ENCODE measurements at regions not wholly inside any gene's neighbourhood (a gene's known extent, or its start where the extent isn't known, plus 50 kb on each side); places are given as distances from the start of the nearest gene placed in this dataset.

DNA sequence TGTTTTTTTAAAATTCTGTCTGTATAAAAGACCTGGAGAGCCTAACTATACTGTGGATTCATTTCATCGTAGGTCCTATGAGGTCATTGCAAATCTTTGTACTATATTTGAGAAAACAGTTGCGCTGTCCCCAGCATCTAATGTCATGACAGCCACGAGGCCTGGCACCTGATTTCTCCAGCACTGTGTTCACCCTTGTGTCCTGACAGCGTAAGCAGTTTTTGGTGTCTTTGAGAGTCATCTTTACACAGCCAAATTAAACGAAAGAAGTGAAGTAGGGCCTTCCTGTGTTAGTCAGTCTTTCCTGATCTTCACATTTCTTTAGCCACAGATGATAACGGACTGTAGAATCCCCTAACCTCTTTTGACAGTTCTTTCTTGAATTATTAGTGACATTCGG lies 70.6 kb upstream of the PHACTR2 start:
- Histone ChIP-seq H3K27me3 (ENCODE audit: low read depth) (no peaks in the 10 kb centered on the region), H3K36me3 (replicated peaks) (no peaks in the 10 kb centered on the region), H3K9me3 (no peaks in the 10 kb centered on the region), H3K4me1 (no peaks in the 10 kb centered on the region), H3K4me3 (no peak overlapping the region)
- no peak for DNase-seq (ENCODE audit: low spot score in 2 of 2)
- in situ Hi-C loops (cut with MboI; ENCODE audit: low sequenced_read_pairs): no loop called here

DNA sequence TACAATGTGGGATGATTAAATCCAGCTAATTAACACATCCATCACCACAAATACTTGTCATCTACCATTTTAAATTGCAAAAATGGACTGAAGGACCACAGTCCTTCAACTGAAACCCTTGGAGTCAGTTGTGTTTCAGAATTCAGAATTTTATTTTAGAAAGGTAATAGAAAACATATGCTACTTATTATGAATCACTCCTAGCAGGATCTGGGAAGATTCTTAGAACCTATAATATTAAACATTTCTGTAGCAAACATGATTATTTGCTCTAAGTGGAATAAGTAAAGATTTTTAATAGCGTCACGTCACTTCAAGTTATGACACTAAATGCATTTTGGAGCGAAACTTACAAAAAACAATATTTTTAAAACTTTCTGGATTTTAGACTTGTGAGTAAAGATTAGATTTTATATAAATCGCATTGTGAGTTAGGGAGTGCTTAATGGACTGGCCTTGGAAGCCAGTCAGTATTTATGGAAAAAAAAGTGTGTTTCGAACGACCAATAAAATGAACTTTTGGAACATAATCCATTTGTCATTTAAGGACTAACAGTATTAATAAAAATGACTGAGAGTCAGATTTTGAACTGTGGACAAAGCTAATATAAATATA lies 71.8 kb upstream of the PHACTR2 start:
- no peaks in the 10 kb centered on the region for H3K36me3 ChIP-seq (replicated peaks)
- in situ Hi-C loops (cut with MboI; ENCODE audit: low sequenced_read_pairs): no loop called here

DNA sequence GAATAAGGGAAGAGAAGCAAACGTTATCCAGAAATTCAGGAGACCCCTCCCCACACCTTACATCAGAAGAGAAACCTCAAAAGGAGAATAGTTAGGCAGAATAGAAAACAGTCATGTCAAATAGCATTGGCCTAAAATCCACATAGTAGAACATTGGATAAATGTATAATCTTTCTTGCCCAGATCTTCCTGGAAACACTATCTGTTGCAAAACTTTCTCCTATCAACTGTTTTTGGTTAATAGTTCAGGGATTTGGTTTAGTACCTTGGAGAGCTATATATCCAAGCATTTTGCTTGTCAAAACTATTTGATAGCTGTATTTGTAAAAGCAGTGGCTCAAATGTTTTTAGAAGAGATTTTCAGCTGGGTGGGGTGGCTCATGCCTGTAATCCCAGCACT lies 74.3 kb upstream of the PHACTR2 start:
- no peaks in the 10 kb centered on the region for H3K36me3 ChIP-seq (replicated peaks)
- no peaks in the 10 kb centered on the region for H3K9me3 ChIP-seq
- H3K27me3 ChIP-seq (ENCODE audit: low read depth): no peaks in the 10 kb centered on the region
- in situ Hi-C loops (cut with MboI; ENCODE audit: low sequenced_read_pairs): no loop called here
- no peak for DNase-seq (ENCODE audit: low spot score in 2 of 2)
- H3K4me3 ChIP-seq: no peak overlapping the region
- no peaks in the 10 kb centered on the region for H3K4me1 ChIP-seq

More for the DNA sequence above, 71.8 kb upstream of the PHACTR2 start:
- no peak for DNase-seq (ENCODE audit: low spot score in 2 of 2)
- H3K4me1 ChIP-seq: no peaks in the 10 kb centered on the region
- H3K9me3 ChIP-seq: no peaks in the 10 kb centered on the region
- no peaks in the 10 kb centered on the region for H3K27me3 ChIP-seq (ENCODE audit: low read depth)
- no peak overlapping the region for H3K4me3 ChIP-seq

DNA sequence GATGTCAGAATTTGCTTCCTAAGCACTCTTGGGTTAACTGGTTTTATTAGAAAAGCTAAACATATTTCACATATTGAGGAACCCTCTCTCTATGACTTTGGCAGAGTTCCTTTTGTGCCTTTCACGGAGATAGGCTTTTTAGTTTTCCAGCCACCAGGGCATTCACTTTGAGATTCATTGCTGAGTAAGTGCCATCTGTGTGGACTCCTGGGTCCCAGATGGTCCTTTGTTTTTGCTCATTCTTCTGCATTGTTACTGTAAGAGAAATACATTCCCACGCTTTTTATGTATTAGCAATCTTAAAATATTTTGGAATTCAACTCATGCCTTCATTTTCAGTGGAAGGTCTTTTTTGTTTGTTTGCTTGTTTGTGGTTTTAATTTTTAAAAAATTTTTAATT lies 76.3 kb upstream of the PHACTR2 start:
- in situ Hi-C loops (cut with MboI; ENCODE audit: low sequenced_read_pairs): no loop called here
- H3K36me3 ChIP-seq (replicated peaks): no peaks in the 10 kb centered on the region
- no peak overlapping the region for H3K4me3 ChIP-seq
- DNase-seq (ENCODE audit: low spot score in 2 of 2): no peak
- no peaks in the 10 kb centered on the region for H3K27me3 ChIP-seq (ENCODE audit: low read depth)
- no peaks in the 10 kb centered on the region for H3K4me1 ChIP-seq
- no peaks in the 10 kb centered on the region for H3K9me3 ChIP-seq

- no peaks in the 10 kb centered on the region for H3K27me3 ChIP-seq (ENCODE audit: low read depth)
- no peak for DNase-seq (ENCODE audit: low spot score in 2 of 2)
- no peaks in the 10 kb centered on the region for H3K36me3 ChIP-seq (replicated peaks)
- no peak overlapping the region for H3K4me3 ChIP-seq
- H3K4me1 ChIP-seq: no peaks in the 10 kb centered on the region
- no peaks in the 10 kb centered on the region for H3K9me3 ChIP-seq
- in situ Hi-C loops (cut with MboI; ENCODE audit: low sequenced_read_pairs): no loop called here
Observed at GRCh38 chr6:143600821-143601220, 76.9 kb upstream of the PHACTR2 start.

- H3K27me3 ChIP-seq (ENCODE audit: low read depth): no peaks in the 10 kb centered on the region
- H3K9me3 ChIP-seq: no peaks in the 10 kb centered on the region
- DNase-seq (ENCODE audit: low spot score in 2 of 2): no peak
- no peaks in the 10 kb centered on the region for H3K4me1 ChIP-seq
- no peak overlapping the region for H3K4me3 ChIP-seq
- H3K36me3 ChIP-seq (replicated peaks): no peaks in the 10 kb centered on the region
- in situ Hi-C loops (cut with MboI; ENCODE audit: low sequenced_read_pairs): no loop called here
Observed at GRCh38 chr6:143598466-143599080, 79.2 kb upstream of the PHACTR2 start.

DNA sequence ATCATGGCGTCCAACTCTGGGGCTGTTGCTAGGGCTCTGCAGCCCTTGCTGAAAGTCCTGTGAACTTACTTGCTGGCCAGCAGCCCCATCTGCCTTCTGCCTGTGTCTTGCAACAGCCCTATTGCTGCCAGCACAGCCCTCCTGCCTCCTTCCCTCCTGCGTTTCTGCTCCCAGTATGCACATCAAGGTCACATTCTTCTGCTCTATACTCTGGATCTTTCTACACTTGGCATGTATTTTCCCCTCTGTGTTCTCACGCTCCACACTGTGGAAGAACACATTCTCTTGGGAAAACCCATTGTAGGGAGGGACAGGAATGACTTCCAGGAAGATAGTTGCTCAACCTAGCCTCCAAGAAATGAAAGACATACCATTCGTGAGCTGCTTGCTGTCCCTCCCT lies 80.9 kb upstream of the PHACTR2 start:
- Histone ChIP-seq H3K36me3 (replicated peaks) (no peaks in the 10 kb centered on the region), H3K4me1 (no peaks in the 10 kb centered on the region), H3K27me3 (ENCODE audit: low read depth) (no peaks in the 10 kb centered on the region), H3K9me3 (no peaks in the 10 kb centered on the region), H3K4me3 (no peak overlapping the region)
- in situ Hi-C loops (cut with MboI; ENCODE audit: low sequenced_read_pairs): no loop called here
- no peak for DNase-seq (ENCODE audit: low spot score in 2 of 2)

DNA sequence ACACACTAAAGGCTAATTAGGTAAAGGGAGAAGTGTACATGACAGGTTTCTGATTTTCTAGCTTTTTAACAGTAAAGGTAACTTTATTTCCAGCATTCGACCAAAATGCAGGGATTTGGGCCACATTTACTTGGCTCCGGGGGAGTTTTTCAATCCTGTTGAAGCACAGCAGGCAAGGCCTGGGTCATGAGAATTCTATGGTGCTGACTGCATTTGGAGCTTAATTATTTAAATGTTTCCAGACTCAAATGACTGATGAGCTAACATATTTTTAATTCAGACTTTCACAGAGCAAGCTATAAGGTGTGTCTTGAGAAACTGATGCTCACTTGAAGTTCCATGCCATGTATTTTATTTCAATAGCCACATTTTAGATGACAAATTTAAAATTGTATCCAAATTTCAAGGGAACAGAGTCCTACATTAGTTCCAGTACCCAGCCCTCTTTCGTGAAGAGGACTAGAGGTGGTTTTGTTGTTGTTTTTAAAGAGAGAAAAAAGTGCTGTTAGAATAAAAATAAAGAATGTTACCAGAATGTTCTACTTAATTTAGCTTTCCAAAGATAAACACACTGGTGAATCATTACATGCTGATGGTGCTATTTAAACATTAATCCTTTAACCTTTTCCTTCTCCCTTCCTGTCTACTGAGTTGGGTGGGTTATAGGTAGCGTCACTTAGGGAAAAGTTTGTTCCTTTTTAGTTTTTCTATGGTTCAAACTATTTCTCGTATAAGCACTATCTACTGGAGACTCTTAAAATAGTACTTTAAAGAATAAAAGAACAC lies 82.3 kb upstream of the PHACTR2 start:
- Histone ChIP-seq H3K4me1 (no peaks in the 10 kb centered on the region), H3K36me3 (replicated peaks) (no peaks in the 10 kb centered on the region), H3K9me3 (no peaks in the 10 kb centered on the region), H3K27me3 (ENCODE audit: low read depth) (no peaks in the 10 kb centered on the region), H3K4me3 (no peak overlapping the region)
- DNase-seq (ENCODE audit: low spot score in 2 of 2): no peak
- in situ Hi-C loops (cut with MboI; ENCODE audit: low sequenced_read_pairs): no loop called here

- no peaks in the 10 kb centered on the region for H3K27me3 ChIP-seq (ENCODE audit: low read depth)
- in situ Hi-C loops (cut with MboI; ENCODE audit: low sequenced_read_pairs): no loop called here
Observed at GRCh38 chr6:143594647-143595046, 83.1 kb upstream of the PHACTR2 start.

DNA sequence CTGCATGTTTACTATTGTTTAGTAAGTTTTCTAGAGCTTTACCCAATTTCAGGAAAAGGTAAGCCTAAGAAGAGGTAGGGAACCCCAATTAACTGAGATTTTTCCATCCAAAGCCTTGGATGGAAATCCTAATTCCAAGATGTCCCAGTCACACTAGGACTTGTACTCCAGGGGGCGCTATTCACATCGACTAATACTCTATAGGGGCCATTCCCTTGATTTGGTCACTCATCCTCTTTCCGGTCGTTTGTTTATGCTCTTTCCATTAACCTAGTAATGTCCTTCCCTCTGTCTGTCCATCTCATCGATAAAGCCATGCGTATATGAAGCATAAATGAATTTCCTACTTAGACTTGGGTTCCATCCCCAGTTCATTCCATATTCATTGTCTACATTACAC lies 80.8 kb upstream of the FUCA2 start:
- Histone ChIP-seq H3K27me3 (ENCODE audit: low read depth) (no peaks in the 10 kb centered on the region), H3K4me1 (no peaks in the 10 kb centered on the region), H3K36me3 (replicated peaks) (no peaks in the 10 kb centered on the region), H3K9me3 (no peaks in the 10 kb centered on the region), H3K4me3 (no peak overlapping the region)
- peak in 1 of 2 experiments; percentile 67 for DNase-seq (ENCODE audit: low spot score in 2 of 2)
- in situ Hi-C loops (cut with MboI; ENCODE audit: low sequenced_read_pairs): no loop called here

More at GRCh38 chr6:143594647-143595046, 83.1 kb upstream of the PHACTR2 start:
- no peak overlapping the region for H3K4me3 ChIP-seq
- no peaks in the 10 kb centered on the region for H3K9me3 ChIP-seq
- no peaks in the 10 kb centered on the region for H3K4me1 ChIP-seq
- no peak for DNase-seq (ENCODE audit: low spot score in 2 of 2)
- H3K36me3 ChIP-seq (replicated peaks): no peaks in the 10 kb centered on the region

DNA sequence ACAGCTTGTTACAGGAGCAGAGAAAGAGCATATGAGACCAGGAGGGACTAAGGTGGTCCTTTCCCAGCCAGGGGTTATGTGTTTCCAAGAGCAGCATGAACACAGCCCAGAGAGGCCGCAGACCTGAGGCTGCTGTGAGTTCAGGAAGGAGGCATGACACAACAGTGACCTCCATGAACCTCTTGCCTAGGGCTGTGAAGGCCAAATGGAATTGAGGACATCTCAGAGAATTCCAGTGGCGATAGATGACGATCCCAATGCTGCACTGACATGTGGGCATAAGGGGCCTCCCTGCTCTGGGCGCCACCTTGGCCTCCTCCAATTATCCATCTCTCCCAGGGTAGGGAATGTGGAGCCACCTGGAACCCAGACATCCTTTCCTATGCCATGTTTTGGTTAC lies 79.9 kb upstream of the FUCA2 start:
- no peak overlapping the region for H3K4me3 ChIP-seq
- H3K9me3 ChIP-seq: no peaks in the 10 kb centered on the region
- no peaks in the 10 kb centered on the region for H3K27me3 ChIP-seq (ENCODE audit: low read depth)
- H3K4me1 ChIP-seq: no peaks in the 10 kb centered on the region
- no peak for DNase-seq (ENCODE audit: low spot score in 2 of 2)
- in situ Hi-C loops (cut with MboI; ENCODE audit: low sequenced_read_pairs): no loop called here
- H3K36me3 ChIP-seq (replicated peaks): no peaks in the 10 kb centered on the region

GRCh38 chr6:143589162-143589561 lies 77.6 kb upstream of the FUCA2 start:
- in situ Hi-C loops (cut with MboI; ENCODE audit: low sequenced_read_pairs): no loop called here
- H3K36me3 ChIP-seq (replicated peaks): no peaks in the 10 kb centered on the region

DNA sequence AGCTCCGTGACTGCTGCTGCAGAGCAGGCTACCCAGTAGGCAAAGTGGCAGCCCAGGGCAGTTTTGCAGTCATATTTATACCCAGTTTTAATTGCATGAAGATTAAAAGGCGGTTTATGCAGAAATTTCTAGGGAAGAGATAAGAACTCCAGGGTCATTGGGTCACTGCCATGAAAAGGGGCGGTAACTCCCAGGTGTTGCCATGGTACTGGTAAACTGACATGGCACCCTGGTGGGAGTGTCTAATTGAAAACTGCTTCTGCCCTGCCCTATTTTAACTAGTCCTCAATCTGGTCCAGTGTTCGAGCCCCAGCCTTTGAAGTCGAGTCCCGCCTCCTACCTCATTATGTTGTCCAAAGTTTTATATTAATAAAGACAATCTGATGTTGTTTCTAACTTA lies 75.0 kb upstream of the FUCA2 start:
- no peak for DNase-seq (ENCODE audit: low spot score in 2 of 2)
- H3K36me3 ChIP-seq (replicated peaks): no peaks in the 10 kb centered on the region
- no peaks in the 10 kb centered on the region for H3K9me3 ChIP-seq
- no peaks in the 10 kb centered on the region for H3K27me3 ChIP-seq (ENCODE audit: low read depth)
- no peaks in the 10 kb centered on the region for H3K4me1 ChIP-seq
- no peak overlapping the region for H3K4me3 ChIP-seq
- in situ Hi-C loops (cut with MboI; ENCODE audit: low sequenced_read_pairs): no loop called here

More at GRCh38 chr6:143589162-143589561, 77.6 kb upstream of the FUCA2 start:
- Histone ChIP-seq H3K4me3 (no peak overlapping the region), H3K9me3 (no peaks in the 10 kb centered on the region), H3K4me1 (no peaks in the 10 kb centered on the region), H3K27me3 (ENCODE audit: low read depth) (no peaks in the 10 kb centered on the region)
- DNase-seq (ENCODE audit: low spot score in 2 of 2): no peak

DNA sequence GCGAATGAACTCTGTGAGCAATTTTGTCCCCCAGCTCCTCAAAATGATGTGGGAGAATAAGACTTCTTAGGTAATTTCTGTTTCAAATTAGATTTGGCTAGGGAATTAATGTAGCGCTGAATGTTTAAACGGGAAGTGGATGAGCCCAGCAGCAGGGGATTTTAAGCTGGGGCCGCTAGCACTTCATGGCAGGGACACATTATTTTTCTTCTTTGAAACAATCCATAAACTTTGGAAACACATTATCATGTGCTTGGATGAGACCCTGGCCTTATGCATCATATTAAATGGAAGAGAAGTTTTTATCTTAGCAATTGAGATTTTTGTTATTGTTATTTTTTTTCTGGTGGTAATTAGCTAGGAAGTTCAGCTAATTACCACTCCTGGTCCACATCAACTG lies 74.2 kb upstream of the FUCA2 start:
- DNase-seq (ENCODE audit: low spot score in 2 of 2): no peak
- no peaks in the 10 kb centered on the region for H3K4me1 ChIP-seq
- no peaks in the 10 kb centered on the region for H3K9me3 ChIP-seq
- no peaks in the 10 kb centered on the region for H3K27me3 ChIP-seq (ENCODE audit: low read depth)
- H3K4me3 ChIP-seq: no peak overlapping the region
- in situ Hi-C loops (cut with MboI; ENCODE audit: low sequenced_read_pairs): no loop called here
- H3K36me3 ChIP-seq (replicated peaks): no peaks in the 10 kb centered on the region

Measured in HAP-1 (cell line).